Glomerular visceral epithelial cell (primary cell): ENCODE measurements at regions not wholly inside any gene's neighbourhood (a gene's known extent, or its start where the extent isn't known, plus 50 kb on each side); places are given as distances from the start of the nearest gene placed in this dataset.

Source experiments
- DNase-seq: peaks from one replicate; pipeline ENCODE4 v3.0.0-alpha.2; 2016; ENCODE audit errors: extremely low spot score

GRCh38 chr17:15109608-15110007, 155.5 kb downstream of the PMP22 start:
- no peak for DNase-seq

- DNase-seq, result no peak
Observed at GRCh38 chr17:15108992-15109391, 156.1 kb downstream of the PMP22 start.

GRCh38 chr17:15106540-15106939, 158.6 kb downstream of the PMP22 start:
- no peak for DNase-seq

GRCh38 chr17:15103785-15104184, 161.3 kb downstream of the PMP22 start:
- no peak for DNase-seq

- DNase-seq, result no peak
Observed at GRCh38 chr17:15101175-15101574, 164.0 kb downstream of the PMP22 start.

GRCh38 chr17:15096511-15096910, 168.6 kb downstream of the PMP22 start:
- DNase-seq, result no peak

GRCh38 chr17:15095935-15096334, 169.2 kb downstream of the PMP22 start:
- no peak for DNase-seq

- DNase-seq, result no peak
Observed at GRCh38 chr17:15092762-15093161, 172.4 kb downstream of the PMP22 start.

GRCh38 chr17:15092261-15092660, 172.9 kb downstream of the PMP22 start:
- no peak for DNase-seq

- no peak for DNase-seq
Observed at GRCh38 chr17:15091825-15092224, 173.3 kb downstream of the PMP22 start.

GRCh38 chr17:15090533-15090932, 174.6 kb downstream of the PMP22 start:
- DNase-seq, result no peak

- no peak for DNase-seq
Observed at GRCh38 chr17:15087946-15088345, 177.2 kb downstream of the PMP22 start.

GRCh38 chr17:15086776-15087295, 178.3 kb downstream of the PMP22 start:
- DNase-seq, result no peak

- no peak for DNase-seq
Observed at GRCh38 chr17:15085890-15086677, 179.0 kb downstream of the PMP22 start.

GRCh38 chr17:15083225-15083624, 181.9 kb downstream of the PMP22 start:
- DNase-seq, result no peak

- no peak for DNase-seq
Observed at GRCh38 chr17:15081008-15081407, 184.1 kb downstream of the PMP22 start.

- DNase-seq, result no peak
Observed at GRCh38 chr17:15078570-15078969, 186.6 kb downstream of the PMP22 start.

- DNase-seq, result no peak
Observed at GRCh38 chr17:15076991-15077663, 188.0 kb downstream of the PMP22 start.

- DNase-seq, result no peak
Observed at GRCh38 chr17:15051933-15052332, 213.2 kb downstream of the PMP22 start.

- DNase-seq, result no peak
Observed at GRCh38 chr17:15049795-15050160, 215.3 kb downstream of the PMP22 start.

GRCh38 chr17:15048933-15049794, 216.0 kb downstream of the PMP22 start:
- DNase-seq, result no peak

GRCh38 chr17:15048381-15048780, 216.7 kb downstream of the PMP22 start:
- DNase-seq, result no peak
